GM19328 (cell line): ENCODE measurements at regions not wholly inside any gene's neighbourhood (a gene's known extent, or its start where the extent isn't known, plus 50 kb on each side); places are given as distances from the start of the nearest gene placed in this dataset.

Source experiments
- ATAC-seq: cut with Tn5 transposase; IDR thresholded peaks from one replicate; pipeline ENCODE4 v1.9.1; 2021; ENCODE audit warnings: mild to moderate bottlenecking, moderate library complexity; ENCODE audit not compliant: unreplicated experiment

- no peak for ATAC-seq
Measured at GRCh38 chr7:46652317-46652716, 731.2 kb upstream of the IGFBP3 start.

DNA sequence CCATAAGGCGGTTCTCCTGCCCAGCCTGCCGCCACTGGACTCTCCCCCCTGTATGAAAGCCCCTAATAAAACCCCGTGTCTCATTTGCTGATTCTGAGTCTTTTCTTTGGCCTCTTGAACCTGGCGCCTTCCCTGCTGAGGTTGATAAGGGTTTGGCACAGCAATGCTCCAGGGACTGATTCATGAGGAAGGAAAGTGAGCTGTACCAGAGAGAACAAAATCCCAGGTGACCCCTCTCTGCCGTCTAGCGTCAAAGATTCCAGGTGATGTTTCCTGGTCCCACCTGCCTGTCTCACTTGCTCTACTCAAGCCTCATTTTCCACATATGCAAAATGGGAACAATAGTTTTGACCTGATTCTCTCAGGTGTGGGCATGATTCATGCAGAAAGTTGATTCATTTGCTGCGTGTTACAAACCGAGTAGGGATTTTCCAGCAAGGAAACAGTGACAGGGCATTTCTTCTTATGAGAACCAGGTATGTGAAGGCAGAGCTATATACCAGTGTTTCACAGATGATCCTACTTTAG, 730.6 kb upstream of the IGFBP3 start:
- no peak for ATAC-seq

DNA sequence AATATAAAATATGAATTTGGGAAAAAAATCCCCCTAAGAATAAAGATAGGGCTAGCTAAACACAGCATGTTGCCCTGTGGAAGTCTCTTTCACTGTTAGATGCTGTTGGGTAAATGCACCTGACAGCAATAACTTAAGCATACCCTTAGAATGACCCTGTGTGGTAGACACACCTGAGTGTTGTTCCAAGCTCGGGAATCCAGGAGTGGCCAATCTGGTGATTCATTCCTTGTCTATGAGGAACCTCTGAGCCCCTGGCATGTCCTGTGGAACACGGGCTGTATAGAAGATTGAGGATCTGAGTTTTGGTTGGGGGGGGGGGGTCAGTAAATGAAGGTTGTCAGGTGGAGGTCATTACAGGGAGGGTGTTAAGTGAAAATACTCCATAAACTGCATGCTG, 730.0 kb upstream of the IGFBP3 start:
- no peak for ATAC-seq

DNA sequence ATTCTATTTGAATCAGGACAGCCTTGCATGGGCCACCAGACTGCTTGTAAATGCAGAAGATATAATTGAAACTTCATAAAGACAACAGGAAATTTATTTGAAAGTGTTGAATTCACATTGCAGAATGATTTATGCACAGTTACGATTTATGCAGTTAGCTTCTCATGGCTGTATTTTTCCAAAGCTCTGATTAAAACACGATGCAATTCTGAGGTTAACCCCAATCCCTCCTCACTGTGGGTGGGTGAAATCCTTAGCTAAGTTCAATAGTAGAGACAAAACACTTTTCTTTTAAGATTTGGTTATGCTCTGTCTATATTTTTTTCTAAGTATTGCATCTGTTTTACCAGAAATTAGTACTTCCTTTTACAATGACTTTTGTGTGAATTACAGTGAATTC, 728.8 kb upstream of the IGFBP3 start:
- ATAC-seq = no peak

DNA sequence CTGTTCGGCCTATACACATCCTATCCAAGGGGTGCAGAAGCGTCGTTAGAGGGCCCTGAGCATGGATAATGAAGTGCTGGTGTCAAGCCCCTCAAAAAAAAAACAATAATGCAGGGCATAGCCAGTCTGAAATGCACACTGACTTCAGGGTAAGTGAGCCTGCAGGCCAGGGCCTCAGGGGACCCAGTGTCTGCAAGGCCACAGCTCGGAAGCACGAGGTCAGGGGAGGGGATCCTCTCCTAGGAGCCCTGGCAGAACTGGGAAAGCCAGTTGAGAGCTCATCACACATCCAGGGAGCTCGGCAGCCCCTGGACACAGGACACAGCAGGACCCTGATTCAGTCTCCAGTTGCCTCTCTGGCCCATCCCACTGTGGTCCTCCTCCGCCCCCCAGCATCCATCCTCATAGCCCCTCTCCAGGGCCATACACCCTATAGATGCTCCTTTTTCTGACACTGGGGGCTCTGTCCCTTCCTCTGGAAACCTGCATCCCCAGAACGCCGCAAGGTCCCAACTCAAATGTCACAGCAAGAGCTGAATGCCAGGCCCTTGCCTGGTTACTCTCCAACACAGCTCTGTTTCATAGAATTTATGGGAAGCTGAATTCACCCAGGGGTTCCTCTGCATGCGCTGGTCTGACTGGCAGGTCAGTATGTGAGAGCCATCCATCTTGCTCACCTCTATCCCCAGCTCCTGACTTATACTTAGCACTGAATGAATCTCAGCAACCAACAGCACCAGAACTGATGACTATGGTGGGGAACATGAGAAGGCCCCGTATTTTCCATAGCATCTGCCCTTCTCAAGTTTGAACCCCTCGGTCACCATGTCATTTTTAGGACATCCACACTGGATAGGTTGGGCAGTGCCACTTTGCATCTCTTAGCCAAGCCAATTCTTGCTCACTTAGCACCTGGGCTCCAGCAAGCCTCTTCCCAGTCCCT, 717.0 kb upstream of the IGFBP3 start:
- no peak for ATAC-seq

DNA sequence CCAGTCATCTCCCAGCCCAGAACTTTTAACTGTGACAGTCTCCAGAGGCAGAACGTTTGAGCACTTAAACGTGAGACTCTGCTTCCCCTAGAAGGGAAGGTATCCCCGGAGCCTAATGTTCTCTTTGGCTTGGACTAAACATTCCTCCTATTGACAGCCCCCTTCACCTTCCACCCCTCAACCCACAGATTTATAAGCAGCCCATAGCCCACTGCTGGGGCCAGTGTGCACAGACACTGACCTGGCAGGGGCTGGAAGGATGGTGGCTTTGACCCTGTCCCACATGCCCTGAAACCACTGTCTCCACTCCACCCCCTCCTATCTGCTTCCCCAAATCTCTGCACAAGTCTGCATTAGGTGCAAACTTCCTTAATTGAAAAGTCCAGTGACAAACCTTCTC, 715.0 kb upstream of the IGFBP3 start:
- ATAC-seq = no peak

DNA sequence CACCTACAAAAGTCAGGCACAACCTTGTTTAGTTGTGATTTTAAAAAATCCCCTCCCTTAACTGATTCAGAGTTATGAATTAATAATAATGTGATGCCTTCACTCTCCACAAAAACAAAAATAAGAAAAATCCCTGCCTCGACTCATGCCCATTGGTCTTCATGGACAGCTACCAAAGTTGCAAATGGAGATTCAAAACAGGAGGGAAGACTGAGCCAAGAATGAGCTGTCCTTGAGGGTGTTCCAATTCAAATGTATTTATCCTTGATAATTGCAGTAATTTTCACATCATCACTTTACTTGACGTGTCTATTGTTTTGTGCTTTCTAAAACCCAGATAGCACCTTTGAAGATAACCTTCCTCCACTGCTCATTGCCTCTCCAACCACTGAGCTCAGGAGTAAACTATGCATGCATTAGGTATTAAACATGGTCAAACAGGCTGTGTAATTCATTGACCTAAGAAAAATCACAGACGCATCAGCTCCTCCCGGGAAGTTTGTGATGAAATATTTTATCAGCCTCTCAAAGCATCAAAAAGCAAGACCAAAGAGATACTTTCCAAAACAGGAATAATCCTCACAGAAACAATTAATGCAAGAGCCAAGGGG, 712.7 kb upstream of the IGFBP3 start:
- no peak for ATAC-seq

GRCh38 chr7:46633200-46633599, 712.1 kb upstream of the IGFBP3 start:
- ATAC-seq = no peak

DNA sequence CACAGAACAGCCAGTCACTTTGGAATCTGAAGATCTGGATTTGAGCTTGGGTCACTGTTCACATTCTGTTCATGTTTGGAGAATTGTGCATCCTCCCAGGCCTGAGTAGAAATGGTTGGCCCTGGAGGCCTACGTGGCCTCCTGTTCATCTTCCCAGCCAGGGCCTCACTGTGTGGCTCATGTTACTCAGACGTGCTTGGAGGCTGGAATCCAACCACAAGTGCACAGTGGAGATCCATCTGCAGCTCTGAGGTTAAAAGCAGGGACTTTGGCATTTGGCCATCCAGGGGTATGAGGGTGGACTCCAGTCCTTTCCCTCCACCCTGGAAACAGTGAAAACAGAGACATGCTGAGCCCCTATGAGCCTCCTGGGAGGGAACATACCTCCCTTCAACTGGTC, 709.0 kb upstream of the IGFBP3 start:
- no peak for ATAC-seq

DNA sequence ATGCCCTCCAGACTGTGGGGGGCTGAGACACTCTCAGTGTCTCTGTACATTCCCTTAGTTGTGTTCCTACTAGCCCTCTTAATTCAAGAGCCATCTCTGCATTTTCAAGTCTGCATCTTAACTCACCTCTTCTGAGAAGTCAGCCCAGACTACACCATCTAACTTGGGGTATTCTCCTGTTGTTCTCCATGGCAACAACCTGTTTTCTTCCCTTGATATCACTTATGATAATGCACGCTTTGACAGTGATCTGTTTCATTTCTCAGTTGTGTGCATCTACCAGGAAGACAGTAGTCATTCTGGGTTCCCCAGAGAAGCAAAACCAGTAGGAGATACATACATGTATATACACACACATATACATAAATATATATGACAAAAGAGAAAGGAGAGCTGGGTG, 707.3 kb upstream of the IGFBP3 start:
- ATAC-seq = no peak

DNA sequence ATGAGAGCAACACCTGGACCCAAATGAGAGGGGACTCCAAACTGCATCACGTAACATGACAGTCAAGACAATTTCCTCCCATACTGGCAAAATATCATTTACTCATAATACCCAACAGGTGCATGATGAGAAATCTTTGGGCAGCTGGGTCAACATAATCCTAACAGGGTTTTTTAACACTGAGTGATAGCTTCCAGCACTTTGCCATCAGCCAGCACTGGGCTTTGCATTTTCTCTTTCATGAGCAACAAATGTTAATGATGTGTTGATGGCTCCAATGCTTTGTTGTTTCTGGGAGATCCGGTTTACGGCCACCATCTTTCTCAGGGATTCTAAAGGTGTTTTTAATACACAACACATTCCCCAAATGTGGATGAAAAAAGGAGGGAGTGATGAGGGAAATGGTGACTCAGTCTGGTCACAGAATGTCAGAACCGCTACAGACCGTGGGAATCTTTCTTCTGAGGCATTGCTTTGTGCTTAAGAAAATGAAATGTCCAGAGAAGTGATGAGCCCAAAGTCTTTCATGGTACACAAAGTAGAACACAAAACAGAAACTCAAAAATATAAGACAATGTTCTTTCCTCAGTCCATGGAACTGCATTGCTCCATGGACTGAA, 705.7 kb upstream of the IGFBP3 start:
- no peak for ATAC-seq

DNA sequence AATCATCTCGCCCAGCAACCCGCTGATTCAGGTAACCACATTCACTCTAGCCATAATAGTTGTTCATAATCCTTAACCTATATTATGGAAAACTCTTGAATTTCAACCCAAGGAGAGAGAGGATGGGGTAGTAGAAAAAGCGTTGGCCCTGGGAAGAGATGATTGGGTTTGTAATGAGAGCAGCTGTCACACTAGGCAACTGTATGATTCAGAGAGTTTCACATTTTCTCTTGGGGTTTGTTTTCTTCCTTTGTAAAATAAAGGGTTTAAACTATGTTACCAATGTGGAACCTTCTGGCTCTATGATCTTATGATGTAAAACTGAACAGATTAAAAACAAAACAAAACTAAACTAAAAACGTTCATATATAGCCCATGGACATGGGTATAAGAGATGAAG, 705.2 kb upstream of the IGFBP3 start:
- no peak for ATAC-seq

DNA sequence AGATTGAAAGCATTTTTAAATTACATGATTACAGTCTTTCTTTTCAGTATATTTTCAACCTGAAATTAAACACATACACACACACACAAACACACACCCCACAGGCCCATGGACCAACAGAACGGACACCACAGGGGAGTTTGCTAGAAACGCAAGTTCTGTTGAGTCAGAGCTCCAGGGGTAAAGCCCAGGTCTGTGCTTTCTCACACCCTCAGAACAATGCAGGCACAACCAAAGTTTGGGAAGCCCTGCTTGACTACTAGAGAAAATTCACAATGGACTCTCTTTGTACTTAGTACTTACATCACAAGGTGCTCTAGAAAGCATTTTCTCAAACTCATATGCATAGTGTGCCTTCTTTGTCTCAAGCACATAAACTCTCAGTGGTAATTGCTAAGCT, 704.0 kb upstream of the IGFBP3 start:
- ATAC-seq = no peak

GRCh38 chr7:46622251-46622650, 701.2 kb upstream of the IGFBP3 start:
- ATAC-seq = no peak

- ATAC-seq = no peak
Measured at GRCh38 chr7:46619723-46620310, 698.7 kb upstream of the IGFBP3 start.

DNA sequence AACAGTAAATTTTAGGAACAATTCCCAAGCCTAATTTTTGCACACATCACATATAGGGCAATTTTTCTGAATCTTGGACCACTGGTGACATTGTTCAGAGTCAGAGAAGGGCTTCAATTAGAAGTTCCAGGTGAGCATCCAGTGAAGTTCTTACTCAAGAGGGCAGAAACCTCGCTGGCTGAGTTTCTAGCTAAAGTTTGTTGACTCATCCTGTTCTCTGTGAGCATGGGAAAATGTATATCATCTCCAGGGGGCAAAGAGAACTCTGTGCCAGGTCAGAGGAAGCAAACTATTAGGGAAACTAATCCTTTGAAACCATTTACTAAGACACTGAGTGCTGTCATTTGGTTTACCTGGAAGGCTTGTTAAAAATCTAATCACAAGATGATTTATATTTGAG, 695.6 kb upstream of the IGFBP3 start:
- ATAC-seq = no peak

- ATAC-seq = no peak
Measured at GRCh38 chr7:46613551-46613950, 692.5 kb upstream of the IGFBP3 start.

DNA sequence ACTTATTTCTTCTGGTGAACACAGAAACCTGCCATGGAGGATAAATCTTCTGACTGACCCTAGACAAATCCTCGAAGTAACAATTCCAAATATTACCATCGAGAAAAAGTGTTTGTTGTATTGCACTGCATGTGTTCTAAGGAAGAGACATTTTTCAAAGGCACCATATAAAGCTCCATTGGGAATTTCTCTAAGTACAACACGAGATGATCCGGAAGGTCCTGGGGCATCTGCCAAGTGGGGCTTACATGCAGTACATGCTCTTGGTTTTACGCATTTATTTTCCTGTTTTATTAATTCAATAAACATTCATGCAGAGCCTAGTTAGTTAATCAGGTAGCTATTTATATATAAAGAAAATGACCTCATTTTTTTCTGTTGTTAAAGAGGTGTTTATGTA, 692.0 kb upstream of the IGFBP3 start:
- ATAC-seq = no peak

- no peak for ATAC-seq
Measured at GRCh38 chr7:46611508-46611907, 690.4 kb upstream of the IGFBP3 start.

GRCh38 chr7:46610746-46611145, 689.7 kb upstream of the IGFBP3 start:
- ATAC-seq = no peak

DNA sequence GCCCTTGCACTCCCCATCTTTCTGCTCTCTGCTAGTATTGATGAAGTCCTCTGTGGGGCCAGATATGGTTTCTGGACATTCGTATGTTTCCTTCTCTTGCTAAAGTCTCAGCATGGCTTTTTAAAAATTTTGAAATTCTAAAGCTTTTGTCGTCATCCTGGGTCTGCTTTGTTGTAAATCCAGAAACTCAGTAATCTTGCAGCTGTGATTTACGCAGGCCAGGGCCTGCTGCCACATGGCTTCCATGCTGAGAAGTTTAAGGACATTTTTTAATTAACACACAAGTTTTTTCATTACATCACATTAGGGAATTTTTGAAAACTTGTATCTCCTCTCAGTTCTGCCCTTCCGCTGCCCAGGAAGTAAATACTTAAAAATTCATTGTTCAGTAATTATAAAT, 686.1 kb upstream of the IGFBP3 start:
- no peak for ATAC-seq
